GM18907 (cell line): ENCODE measurements at regions not wholly inside any gene's neighbourhood (a gene's known extent, or its start where the extent isn't known, plus 50 kb on each side); places are given as distances from the start of the nearest gene placed in this dataset.
A peak's percentile ranks its signal among the peaks of the same experiment; 100 is the strongest.
"Not testable (repeated sequence)": the region's sequence is repeated elsewhere in the genome, so short reads cannot be mapped to it uniquely, and the experiment has no call there.

Source experiments
- ATAC-seq: cut with Tn5 transposase; IDR thresholded peaks from one replicate; pipeline ENCODE4 v1.9.1; 2021; ENCODE audit warnings: mild to moderate bottlenecking, moderate library complexity; ENCODE audit not compliant: unreplicated experiment

DNA sequence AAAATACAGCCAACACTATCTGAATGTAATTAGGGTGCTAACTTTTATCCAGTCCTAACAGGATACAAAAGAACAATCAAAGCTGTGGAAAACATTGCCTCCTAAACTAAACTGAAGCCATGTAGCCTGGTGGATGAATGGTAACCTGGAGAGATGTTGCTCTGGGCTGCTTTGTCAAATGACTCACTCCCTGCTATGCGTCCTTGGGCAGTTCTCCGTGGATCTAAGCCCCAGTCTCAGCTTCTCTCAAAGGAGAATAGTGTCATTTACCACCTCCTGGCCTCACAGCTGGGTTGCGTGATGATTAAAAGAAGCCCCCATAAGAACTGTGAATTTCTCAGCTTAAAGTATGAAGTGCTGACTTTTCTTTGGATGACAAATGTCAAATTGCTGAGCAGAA, 203.7 kb downstream of the ICOS start:
- no peak for ATAC-seq

DNA sequence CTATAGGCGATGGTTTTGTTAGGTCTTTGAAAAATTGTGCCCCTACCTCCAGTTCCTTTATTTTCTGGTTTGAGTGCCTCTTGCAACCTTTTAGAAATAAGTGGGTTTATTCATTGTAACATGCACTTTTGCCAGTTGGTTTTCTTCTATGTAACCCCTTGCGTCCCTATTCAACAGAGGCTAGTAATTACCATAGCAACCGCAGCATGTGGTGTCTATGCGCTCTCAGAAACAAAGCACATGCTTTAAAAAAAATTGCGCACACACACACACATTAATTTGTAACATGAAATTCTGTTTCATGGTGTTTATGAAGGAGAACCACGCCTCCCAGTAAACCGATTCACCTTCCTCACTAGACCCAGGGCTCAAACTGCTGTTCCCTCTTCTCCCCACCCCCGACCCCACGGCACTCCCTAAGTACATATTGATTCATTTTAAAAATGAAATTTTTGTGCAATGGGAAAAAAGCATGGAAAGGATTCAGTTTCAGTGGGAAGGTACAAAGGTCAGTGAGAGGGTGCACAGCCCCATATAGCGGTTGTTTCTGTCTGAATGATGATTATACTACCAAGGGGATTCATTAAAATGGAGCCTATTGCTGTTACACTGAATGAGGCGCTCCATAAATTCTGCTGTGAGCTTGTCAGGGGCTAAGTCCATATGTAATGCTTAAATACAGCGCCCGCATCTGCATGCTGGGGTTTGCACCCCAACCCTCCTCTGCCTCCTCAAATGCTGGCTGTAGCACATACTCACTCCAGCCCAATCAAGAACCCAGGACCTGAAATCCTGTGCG, 206.9 kb downstream of the ICOS start:
- no peak for ATAC-seq

DNA sequence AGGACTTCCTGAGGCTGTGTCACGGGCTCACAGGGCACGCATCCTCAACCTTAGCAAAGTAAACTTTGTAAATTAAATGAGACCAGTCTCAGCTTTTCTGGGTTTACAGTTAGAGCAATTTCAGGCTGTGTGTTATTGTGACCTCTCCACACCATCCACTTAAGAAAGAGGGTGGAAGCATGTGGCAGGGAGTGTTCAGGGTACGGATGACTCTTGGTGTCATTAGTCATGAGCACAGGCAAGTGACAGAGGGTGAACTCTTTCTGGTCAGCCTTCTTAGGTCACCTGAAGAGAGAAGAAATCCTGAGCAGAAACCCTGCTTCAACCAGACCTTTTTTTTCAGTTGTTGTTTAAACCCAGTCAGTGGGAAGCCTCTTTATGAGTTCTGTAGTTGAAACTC, 207.9 kb downstream of the ICOS start:
- no peak for ATAC-seq

DNA sequence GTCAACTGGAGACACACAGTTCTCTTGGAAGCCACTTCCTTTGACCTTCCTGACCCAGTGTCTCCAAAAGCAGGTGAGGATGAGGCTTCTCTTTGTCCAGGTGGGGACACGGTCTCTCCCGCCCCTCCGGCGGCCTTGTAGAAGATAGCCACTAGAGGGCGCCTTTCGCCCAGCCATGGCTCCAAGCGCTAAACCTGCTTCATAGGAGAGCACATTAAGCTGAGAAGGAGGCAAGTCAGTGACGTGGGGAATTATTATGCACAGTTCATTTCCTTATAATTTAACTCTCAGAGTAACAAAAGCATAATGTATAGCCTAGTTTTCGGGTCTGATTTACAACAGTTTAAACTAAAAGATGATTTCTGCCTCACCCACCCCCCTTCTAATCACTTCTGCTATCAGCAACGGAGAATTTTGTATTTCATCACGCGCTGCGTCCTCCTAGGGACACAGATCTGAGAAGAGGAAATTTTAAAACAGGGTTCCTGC, 208.7 kb downstream of the ICOS start:
- ATAC-seq, result peak; percentile 98

DNA sequence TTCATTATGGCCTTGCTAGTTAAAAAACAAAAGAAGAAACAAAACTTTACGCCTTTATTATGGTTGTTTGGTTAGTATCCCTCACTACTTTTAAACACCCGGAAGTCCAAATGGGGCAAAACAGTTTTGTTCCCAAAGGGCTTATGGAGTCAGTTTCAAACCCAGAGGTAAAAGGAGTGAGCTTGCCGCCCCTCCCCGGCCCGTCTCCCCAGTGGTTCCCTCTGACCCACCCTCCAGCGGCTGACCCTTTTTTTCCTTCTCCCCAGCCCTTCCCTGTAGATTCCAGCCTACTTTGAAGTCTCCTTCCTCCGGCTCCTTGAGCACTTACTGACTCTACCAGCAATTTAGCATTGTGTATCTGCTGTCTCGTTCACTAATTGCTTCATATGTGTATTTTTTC, 209.2 kb downstream of the ICOS start:
- no peak for ATAC-seq

DNA sequence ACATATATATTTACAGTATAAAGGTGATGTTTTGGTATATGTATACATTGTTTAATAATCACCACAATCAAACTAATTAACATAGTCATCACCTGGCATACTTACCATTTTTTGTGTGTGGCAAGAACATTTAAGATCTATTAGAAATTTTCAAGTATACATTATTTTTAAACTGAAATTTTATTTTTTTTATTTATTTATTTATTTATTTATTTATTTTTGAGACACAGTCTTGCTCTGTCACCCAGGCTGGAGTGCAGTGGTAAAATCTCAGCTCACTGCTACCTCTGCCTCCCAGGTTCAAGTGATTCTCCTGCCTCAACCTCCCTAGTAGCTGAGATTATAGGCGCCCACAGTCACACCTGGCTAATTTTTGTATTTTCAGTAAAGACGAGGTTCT, 210.5 kb downstream of the ICOS start:
- not testable (repeated sequence) for ATAC-seq

DNA sequence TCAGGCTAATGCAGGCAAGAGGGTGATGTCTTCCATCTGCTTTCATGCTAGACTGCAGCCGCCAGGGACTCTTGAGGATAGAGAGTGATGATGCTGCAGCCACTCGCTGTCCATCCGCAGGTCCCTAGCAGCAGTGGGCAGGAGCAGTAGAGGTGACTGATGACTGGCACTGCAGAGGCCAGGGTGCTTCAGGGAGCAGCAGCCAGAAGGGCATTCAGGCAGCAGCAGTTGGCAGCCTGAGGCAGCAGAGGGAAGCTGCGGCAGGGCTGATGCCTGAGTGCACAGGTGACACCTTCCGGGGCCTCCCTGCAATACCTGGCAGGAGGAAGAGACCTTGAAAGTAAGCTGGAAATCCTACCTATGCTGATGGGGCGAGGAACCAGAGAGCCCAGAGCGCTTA, 214.2 kb downstream of the ICOS start:
- no peak for ATAC-seq

DNA sequence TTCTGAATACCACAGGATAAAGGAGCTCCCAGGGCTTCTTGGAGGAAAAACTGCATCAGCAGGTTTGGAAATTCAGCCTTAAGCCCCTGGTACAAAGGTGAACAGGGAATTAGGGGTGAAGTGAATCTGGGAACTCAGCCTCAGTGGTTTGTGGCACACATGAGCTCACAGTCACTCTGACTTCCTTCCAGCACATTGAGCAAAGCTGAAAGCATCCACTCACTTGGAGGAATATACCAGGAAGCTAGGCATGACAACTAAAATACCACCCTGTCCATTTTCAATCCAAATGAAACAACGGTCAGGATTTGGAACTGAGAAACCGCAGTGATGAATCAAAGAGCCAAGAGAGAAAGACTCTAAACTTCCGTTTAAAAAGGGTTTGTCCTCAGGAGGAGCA, 216.1 kb downstream of the ICOS start:
- no peak for ATAC-seq

DNA sequence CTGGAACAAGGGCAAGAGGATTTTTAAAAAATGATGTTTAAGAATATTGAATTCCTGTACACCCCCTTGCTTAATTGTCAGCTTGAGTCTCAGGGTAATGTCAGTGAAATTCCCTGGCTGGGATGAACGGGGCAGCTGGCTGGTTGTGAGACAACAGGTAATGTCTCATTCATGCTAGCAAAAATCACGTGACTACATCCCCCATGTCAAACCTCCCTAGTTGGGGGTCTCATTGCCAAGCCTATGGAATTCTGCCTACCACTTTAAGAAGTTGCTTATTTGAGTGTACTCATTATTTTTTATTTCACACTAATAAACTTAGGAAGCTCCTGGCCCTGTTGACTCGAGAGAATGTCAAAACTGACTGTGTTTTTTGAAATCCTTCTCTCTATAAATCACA, 218.3 kb downstream of the ICOS start:
- ATAC-seq, result no peak

DNA sequence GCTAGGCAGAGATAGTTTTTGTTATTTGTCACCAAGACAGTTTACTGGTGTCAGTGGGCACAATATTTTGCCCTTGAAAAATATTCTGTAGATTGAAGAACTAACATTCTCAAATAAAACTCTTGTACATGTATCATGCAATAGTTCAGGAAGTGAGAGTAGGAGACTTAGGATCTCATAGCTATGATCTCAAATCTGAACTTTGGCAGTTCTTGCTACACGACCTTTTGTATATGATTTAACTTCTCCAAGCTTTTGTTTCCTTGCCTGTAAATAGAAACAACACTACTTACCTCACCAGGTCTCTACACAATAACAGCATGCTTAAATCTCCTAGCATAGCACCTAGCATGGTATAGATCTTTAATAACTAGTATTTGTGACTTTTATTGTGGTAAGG, 219.9 kb downstream of the ICOS start:
- no peak for ATAC-seq

DNA sequence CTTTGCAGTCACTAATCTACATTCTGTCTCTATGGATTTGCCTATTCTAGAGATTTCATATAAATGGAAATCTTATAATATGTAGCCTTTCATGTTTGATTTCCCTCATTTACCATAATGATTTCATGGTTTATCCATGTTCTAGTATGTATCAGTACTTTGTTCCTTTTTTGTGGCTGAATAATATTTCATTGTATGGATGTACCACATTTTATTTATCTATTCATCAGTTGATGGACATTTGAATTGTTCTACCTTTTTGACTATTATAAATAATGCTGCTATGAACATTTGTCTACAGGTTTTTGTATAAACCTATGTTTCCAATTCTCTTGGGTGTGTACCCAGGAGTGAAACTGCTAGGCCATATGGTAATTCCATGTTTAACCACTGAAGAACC, 221.1 kb downstream of the ICOS start:
- no peak for ATAC-seq

DNA sequence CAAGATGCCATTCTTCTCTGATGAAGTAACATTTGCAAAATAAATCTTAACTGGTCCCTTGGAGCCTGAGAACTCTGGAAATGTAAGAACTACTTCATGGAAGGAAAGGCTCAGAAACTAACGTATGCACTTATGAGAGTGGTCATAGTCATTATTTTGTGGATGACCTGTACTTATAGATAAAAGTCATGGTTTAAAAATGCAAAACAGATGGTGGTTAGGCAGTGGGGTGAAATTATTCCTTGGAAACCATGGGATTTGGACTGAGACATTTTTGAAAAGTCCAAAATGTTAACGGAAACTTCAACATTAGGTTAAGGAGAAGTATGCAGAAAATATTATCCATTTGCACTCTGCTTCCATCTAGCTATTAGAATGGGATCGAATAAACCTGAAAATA, 223.0 kb downstream of the ICOS start:
- ATAC-seq, result no peak

DNA sequence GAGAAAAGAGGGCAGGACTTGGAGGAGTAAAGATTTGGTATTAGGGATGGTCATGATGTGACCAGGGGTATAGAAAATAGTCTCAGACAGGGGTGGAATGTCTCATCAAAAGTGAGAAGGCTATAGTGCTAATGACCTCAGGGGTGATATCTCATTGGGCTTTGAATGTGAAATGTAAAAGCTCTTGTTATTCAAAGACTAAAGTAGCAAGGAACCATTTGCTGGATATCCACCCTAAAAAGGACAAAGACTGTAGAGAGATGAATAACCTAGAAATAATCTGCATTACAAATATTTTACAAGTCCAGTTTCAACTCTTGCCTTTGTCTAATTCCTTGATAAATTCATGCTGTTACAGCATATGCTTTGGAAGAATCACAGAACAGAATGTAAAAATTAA, 224.4 kb downstream of the ICOS start:
- no peak for ATAC-seq

DNA sequence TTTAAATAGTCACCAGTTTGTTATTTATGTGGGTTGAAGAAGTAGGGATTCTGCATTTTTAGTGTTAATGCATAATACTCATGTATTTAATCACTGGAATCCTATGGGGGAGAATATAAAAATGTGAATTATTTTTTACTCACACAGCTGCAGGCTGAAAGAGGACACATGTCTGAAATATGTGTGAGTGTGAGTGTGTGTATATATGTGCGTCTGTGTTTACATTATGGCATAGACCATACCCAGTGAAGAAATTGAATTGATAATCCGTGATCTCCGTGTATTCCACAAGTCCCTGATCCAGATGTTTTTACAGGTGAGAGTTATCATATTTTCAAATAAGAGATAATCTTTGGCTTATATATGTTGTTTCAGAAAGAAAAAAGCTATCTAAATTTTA, 225.3 kb downstream of the ICOS start:
- ATAC-seq, result no peak

DNA sequence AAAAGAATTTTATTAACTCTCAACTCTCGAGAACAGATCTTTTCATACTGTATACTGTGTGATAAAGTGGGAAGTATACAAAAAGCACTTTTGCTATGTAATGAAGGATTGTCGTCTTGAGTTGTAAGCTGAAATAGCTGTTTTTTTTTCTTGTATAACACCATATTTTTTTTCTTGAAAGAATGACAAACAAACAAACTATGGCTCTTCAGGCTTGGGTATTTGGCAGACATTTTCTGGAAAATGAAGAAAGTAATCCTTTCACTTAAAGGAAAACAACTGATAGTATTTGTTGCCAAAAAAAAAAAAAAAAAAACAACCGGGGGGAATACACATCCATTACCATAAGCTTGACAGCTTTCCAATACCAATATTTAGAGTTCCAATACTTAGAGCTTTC, 230.4 kb downstream of the ICOS start:
- no peak for ATAC-seq

DNA sequence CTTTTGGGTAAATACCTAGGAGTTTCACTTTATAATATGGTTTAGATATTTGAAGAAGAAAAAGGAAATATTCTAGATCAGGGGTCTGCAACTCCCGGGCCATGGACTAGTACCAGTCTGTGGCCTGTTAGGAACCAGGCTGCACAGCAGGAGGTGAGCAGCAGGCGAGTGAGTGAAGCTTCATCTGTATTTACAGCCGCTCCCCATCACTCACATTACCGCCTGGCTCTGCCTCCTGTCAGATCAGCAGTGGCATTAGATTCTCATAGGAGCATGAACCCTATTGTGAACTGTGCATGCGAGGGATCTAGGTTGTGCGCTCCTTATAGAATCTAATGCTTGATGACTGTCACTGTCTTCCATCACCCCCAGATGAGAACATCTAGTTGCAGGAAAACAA, 231.1 kb downstream of the ICOS start:
- ATAC-seq, result not testable (repeated sequence)

DNA sequence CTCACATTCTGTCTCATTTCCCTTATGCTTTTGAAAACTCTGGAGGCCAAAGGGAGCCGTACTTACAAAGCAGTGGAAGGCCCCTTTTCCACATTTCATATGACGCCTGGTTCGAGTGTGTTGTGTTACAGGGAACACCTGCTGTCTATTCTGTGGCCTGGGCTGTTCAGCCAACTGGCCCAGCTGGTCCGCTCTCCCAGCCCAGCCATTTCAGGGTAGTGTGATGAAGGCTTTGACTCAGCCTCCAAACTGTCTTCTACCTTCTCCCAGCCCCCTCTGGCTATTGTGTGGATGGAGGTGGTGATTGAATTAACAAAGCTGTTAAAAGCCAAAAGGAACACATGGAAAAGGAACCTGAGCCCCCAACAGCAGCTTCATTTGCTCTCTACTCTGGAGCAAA, 233.8 kb downstream of the ICOS start:
- no peak for ATAC-seq

DNA sequence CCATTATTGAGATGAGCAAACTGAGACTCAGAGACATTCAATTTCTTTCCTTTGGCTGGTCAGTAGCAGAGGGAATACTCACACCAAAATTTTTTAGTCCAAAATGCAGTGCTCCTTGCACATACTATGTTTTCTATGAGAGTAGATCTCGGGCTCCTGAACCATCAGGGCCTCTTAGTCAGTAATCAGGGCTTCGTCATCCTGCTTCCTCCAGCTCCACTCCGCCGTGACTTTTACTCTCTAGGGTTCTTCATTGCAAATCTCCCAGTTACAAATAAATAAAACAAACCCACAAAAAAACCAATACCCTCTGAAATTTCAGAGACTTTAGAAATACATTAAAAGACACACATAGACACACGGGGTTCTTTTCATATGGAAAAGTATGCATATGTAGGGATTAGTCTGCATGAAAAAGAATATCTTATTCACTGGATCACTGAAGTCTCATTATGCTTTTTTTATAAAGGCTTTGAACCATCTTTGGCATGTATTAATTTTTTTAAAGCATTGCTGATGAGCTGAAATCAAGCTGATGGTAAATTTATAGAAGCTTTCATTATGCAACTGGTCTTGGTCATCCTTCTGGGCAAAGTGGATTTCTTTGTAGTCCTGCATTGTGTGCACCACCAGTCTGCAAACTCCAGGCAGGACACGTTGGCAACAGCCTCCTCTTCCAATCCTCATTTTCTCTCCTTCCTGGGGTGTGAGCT, 235.0 kb downstream of the ICOS start:
- ATAC-seq, result no peak

DNA sequence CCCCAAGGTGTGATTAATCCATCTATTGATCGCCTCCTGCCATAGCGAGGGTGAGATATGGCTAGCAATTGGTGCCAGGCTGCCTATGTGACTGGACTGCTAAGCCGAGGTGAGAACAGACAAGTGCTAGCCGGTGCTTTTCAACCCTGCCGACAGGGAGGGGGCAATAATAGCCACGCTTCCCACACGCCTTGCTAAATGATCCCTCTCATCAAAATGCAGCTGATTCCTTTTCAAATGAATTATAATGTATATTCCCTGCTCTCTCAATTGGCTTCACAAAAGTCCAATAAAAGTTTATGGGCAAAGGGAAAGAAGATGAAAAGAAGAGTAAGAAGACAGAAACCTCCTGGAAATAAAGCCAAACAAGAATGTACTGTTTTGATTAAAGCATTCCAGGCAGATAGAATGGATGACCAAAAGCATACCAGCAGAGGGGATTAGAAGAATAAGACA, 235.6 kb downstream of the ICOS start:
- no peak for ATAC-seq

DNA sequence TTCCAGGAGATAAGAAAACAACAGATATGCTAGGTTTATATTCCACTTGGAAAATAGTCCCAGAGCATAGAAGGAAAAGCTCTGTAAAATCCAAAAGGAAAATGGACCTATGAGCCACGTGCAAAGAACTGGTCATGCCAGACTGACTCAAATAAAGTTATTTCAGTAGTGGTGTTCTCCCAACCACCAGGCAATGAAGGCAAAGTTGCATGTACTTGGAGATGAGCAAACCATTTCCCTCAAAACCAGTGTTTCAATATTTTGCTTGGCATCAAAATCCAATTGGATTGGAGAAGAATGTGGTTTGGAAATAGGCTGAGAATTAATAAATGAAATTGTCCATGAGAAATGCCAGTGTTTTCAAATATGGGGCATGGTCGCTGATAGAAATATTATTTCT, 237.5 kb downstream of the ICOS start:
- no peak for ATAC-seq

DNA sequence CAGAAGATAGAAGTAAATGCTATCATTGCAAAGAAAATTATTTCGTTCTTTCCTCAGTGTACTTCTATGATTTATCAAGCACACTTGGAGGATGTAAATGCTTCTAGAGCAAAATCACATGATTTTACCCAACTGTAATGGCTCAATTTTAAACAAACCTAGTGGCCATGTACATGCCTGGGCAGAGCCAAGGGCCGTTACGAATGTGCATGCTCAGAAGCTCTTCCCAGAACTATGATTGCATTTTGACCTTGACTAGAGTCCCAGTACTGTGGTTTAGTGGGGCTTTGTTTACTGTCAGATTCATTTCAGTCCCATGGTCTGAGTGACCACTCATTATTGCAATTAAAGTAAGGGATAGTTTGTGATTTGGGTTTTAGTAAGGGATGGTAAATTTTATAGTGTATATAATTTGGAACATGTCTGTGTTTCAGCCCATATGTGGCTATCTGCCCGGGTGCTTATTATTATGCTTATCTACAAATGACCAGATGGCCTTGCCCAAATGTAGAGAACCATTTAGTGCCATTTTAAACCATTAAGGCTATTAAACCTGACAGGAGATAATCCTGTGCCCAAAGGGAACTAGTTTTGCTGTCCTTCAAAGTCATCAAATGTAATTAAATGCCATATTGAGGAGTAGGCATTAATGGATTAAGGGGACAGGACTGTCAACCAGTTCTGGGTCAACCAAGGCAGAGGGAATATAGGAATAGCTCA, 239.1 kb downstream of the ICOS start:
- ATAC-seq, result no peak

DNA sequence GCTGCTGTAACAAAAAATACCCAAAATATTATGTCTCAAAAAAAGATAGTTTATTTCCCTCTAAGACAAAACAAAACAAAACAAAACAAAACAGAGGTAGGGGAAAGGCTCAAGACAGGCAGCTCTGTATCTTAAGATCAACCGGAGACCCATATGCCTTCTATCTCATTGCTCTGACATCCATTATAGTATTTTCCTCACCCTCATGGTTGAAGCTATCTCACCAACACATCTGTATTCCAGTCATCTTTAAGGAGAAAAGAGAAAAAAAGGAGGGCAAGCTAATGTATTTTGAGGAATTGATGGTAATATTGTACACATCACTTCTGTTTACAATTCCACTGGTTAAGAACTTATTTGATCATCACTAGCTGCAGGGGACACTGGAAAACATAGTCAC, 239.7 kb downstream of the ICOS start:
- no peak for ATAC-seq
